GM19193 (cell line): ENCODE measurements at regions not wholly inside any gene's neighbourhood (a gene's known extent, or its start where the extent isn't known, plus 50 kb on each side); places are given as distances from the start of the nearest gene placed in this dataset.
A peak's percentile ranks its signal among the peaks of the same experiment; 100 is the strongest.

Source experiments
- POLR2A ChIP-seq: IDR thresholded peaks from 4 replicates; pipeline ENCODE4 v1.6.1; 2011; ENCODE audit not compliant: insufficient read depth, insufficient read length; ENCODE audit errors: extremely low read depth

- no peak for TF ChIP-seq POLR2A
These were observed 75.0 kb upstream of the SLC1A4 start for GRCh38 chr2:64914247-64914646.

DNA sequence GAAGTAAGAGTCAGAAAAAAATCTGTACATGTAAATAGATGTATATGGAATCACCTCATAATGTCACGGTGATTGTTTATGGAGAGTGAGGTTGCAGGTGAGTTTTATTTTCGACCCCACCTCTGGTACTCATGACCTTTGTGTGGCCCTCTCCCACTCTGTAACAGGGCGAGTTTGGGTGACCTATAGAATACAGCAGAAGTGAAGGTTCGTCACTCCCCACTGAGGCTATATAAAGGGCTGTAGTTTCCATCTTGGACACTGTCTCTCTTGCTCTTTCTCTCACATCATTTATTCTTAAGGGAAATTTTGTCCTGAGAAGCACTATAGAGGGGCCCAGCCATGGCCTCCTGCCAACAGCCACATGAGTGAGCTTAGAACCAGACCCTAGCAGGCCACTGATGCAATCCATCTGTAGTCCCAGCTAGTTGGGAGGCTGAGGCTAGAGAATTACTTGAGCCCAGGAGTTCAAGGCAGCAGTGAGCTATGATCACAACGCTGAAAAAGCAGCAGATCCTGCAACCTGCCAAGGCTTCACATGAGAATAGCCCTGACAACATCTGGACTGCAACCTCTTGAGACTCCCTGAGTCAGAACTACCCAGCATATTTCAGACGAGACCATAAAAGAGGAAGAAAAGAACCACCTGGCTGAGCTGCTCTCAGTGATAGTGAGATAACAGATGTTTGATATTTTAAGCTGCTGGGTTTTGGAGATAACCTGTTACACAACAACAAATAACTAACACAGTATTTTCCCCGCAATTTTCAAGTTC, 74.3 kb upstream of the SLC1A4 start:
- TF ChIP-seq POLR2A = peak; percentile 45

DNA sequence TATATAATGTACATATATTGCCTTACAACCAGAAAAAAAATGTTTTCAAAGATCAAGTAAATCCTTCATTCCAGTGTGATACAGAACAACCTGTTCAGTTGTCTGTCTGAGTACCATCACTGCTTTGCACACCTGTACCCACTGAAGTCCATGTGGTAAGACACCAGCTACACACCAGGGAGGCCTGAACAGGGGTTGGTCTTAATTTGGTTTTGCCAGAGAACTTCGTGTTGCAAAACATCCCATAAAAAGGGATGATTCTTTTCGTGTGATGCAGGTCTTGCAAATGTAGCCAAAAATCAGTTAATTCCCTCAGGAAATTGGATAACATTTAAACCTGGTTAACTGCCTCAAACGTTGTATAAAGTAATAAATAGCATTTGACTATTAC, 73.7 kb upstream of the SLC1A4 start:
- no peak for TF ChIP-seq POLR2A

DNA sequence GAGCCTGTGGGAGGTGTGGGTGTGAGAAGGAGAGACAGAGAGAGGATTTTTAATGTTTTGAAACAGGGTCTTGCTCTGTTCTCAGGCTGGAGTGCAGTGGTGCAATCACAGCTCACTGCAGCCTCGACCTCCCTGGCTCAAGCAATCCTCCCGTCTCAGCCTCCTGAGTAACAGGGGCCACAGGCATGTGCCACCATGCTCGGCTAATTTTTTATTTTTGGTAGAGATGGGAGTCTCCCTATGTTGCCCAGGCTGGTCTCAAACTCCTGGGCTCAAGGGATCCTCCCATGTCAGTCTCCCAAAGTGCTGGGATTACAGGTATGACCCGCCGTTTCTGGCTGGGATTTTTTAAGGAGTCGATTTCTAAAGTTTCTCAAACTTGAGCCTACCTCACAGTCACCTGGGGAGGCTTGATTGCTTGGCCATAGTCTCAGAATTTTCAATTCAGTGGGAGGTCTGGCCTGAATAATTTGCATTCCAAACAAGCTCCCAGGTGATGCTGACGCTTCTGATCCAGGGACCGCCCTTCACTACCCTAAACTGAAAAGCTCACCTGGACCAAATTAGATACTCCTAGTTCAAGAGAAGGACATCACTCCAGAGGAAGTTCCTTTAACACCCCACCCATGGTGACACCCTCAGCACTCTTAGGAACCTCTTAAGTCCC, 70.8 kb upstream of the SLC1A4 start:
- TF ChIP-seq POLR2A = no peak

DNA sequence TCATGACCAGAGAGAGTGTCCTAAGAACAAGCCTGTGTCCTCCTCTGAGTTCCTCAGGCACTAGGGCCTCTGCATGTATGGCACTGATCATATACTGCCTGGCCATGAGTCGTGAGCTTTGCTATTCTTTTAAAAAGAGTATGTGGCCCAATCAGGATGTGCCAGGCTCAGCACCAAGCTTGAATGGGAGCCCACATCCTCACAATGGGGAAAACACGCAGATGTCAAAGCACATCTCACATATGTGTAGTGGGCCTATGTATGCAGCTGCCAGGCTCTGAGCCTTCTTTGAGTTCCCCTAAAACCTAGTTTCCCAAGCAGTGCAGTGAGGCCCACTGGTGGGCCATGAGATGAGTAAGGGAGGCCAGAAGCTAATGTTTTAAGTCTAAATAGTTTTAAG, 69.9 kb upstream of the SLC1A4 start:
- TF ChIP-seq POLR2A = no peak

GRCh38 chr2:64922482-64923384, 66.5 kb upstream of the SLC1A4 start:
- TF ChIP-seq POLR2A = no peak

- TF ChIP-seq POLR2A = no peak
These were observed 65.9 kb upstream of the SLC1A4 start for GRCh38 chr2:64923385-64923710.

GRCh38 chr2:64924170-64924934, 64.8 kb upstream of the SLC1A4 start:
- TF ChIP-seq POLR2A = no peak

DNA sequence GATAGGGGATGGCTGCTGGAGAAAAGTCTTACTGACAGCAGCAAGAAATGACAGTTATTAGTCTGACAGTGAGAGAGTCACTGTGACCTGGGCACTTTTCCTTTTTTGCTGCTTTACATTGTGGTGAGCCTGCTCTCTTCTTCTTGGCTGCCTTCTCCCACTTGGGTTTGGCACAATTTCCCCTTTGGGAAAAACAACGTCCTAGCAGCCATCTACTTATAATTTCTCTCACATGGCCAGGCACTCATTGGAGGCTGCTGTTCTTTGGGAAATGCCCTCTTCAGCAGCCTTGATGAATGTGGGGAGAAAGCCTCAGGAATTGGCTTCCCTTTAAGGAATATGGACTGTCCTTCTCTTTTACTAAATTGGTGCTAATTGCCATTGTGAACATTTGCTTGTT, 60.4 kb upstream of the SLC1A4 start:
- no peak for TF ChIP-seq POLR2A

GRCh38 chr2:64929333-64929732, 59.9 kb upstream of the SLC1A4 start:
- TF ChIP-seq POLR2A = no peak

DNA sequence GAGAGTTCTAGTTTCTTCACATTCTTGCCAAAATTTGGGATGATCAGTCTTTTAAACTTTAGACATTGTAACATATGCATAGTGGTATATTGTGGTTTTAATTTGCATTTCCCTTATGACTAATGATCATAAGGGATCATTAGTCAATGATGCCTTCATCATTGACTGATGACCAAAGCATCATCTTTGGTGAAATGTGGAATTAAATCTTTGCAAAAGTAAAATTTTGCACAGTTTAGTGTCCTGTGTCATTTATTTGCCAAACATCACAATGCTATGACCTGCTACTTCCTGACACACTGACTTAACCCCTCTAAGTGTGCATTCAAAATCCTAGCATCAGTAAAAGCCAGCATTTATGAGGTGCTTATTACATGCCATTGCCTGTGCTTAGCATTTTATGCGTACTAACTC, 58.9 kb upstream of the SLC1A4 start:
- no peak for TF ChIP-seq POLR2A

DNA sequence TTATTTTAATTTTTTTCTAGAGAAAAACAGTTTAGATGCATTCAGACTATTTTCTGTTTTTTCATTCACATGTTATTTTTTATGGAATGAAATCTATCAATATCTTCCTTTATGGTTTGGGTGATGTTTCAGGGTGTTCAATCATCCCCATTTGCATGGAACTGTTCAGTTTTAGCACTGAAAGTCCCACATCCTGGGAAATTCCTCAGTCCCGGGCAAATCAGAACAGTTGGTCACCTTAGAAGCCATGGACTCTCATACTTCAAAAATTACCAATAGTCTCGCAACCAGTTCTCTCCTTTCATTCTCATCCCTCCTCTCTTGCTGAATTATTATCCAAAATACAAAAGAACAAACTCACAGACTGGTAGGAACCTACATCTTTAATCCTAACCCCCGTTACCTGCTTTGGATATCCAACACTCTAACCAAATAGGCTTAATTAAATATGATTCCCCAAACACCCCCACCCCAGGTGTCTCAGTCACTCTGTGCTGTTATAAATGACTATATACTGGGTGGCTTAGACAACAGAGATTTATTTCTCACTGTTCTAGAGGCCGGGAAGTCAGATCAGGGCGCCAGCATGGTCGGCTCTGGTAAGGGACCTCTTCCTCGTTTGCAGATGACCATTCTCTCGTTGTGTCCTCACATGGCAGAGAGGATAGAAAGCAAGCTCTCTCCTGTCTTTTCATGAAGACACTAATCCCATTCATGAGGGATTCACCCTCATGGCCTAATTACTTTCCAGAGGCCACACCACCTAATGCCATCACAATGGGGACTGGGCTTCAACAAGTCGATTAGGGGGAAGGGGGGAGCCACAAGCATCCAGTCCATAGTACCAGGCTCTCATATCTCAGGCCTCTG, 57.7 kb upstream of the SLC1A4 start:
- TF ChIP-seq POLR2A = peak; percentile 14

- TF ChIP-seq POLR2A = no peak
These were observed 57.2 kb upstream of the SLC1A4 start for GRCh38 chr2:64932116-64932370.
